Tibial artery (tissue), 4 donors: ENCODE measurements at regions not wholly inside any gene's neighbourhood (a gene's known extent, or its start where the extent isn't known, plus 50 kb on each side); places are given as distances from the start of the nearest gene placed in this dataset.

Experiments used
- DNase-seq, 2 donors: peaks; one replicate each; pipeline ENCODE4 v3.0.0-alpha.2; 2019
- H3K27ac ChIP-seq, 2 donors: fragments of 200-600 bp; sonication (generic) in 1 of 2; 1 replicate in 1 of 2; 2 replicates in 1 of 2; pipeline ENCODE4 v1.5.1; 2018 to 2019; ENCODE audit warnings: mild to moderate bottlenecking in 1 of 2
- H3K27me3 ChIP-seq, 2 donors: fragments of 200-600 bp; sonication (generic) in 1 of 2; one replicate each; pipeline versions ENCODE4 v1.5.1 to v1.6.0; 2016 to 2019
- H3K36me3 ChIP-seq, 3 donors: fragments of 200-600 bp; sonication (generic) in 2 of 3; one replicate each; pipeline ENCODE4 v1.5.1; 2016 to 2019; ENCODE audit warnings: mild to moderate bottlenecking in 2 of 3
- H3K4me1 ChIP-seq, 4 donors: fragments of 200-600 bp; sonication (generic) in 2 of 4; 1 replicate in 3 of 4; 2 replicates in 1 of 4; pipeline ENCODE4 v1.5.1; 2016 to 2019
- H3K4me3 ChIP-seq, 2 donors: fragments of 200-600 bp; sonication (generic) in 1 of 2; 1 replicate in 1 of 2; 2 replicates in 1 of 2; pipeline ENCODE4 v1.5.1; 2018 to 2019; ENCODE audit warnings: mild to moderate bottlenecking in 2 of 2
- H3K9me3 ChIP-seq, 3 donors: fragments of 200-600 bp; sonication (generic) in 1 of 3; one replicate each; pipeline ENCODE4 v1.5.1; 2016 to 2019
- intact Hi-C: fragments of 100-400 bp; cut with DNase I; formaldehyde crosslinking; loops from one replicate; pipeline ENCODE4 v1.15.0; 2023; ENCODE audit warnings: low total_unique reads
- TF ChIP-seq, protein P1 (sequence below), 2 experiments: fragments of 200-600 bp in 1 of 2; fragments of 450-650 bp in 1 of 2; IDR thresholded peaks; one replicate each; pipeline ENCODE4 v1.5.1; 2017 to 2019; ENCODE audit warnings: antibody characterized with exemption in 2 of 2, mild to moderate bottlenecking in 1 of 2, moderate library complexity in 1 of 2

DNA sequence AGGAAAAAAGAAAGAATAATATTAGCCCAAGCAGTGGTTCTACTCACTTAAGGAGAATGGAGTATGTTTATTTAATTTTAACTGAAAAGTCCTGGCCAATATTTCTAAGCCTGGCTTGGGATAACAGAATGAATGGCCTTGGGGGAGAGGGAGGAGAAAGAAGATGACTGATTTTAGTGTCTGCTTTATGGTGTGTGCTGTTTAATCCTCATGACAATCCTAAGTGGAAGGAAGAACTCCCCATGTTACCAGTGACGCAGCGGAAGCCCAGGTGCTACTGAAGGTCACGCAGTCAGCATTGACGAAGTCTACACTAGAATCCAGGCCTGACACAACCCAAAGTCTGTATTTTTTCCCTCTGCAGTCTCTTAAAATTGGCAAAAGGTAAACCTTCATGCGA, 50.5 kb downstream of the PALM2AKAP2 start:
- Histone ChIP-seq H3K36me3 (peaks cover 0 to 4% (median 0%) of the 10 kb centered on the region in 3 donors), H3K9me3 (no peaks in the 10 kb centered on the region), H3K27me3 (no peaks in the 10 kb centered on the region), H3K4me1 (peaks cover 0 to 22% (median 1%) of the 10 kb centered on the region in 4 donors), H3K4me3 (no peak overlapping the region), H3K27ac (no peak overlapping the region)
- no peak for DNase-seq
- intact Hi-C loops, result no loop called here
- TF ChIP-seq, protein P1, sequence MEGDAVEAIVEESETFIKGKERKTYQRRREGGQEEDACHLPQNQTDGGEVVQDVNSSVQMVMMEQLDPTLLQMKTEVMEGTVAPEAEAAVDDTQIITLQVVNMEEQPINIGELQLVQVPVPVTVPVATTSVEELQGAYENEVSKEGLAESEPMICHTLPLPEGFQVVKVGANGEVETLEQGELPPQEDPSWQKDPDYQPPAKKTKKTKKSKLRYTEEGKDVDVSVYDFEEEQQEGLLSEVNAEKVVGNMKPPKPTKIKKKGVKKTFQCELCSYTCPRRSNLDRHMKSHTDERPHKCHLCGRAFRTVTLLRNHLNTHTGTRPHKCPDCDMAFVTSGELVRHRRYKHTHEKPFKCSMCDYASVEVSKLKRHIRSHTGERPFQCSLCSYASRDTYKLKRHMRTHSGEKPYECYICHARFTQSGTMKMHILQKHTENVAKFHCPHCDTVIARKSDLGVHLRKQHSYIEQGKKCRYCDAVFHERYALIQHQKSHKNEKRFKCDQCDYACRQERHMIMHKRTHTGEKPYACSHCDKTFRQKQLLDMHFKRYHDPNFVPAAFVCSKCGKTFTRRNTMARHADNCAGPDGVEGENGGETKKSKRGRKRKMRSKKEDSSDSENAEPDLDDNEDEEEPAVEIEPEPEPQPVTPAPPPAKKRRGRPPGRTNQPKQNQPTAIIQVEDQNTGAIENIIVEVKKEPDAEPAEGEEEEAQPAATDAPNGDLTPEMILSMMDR (IDR thresholded peaks at IDR 0.05), result no peak

DNA sequence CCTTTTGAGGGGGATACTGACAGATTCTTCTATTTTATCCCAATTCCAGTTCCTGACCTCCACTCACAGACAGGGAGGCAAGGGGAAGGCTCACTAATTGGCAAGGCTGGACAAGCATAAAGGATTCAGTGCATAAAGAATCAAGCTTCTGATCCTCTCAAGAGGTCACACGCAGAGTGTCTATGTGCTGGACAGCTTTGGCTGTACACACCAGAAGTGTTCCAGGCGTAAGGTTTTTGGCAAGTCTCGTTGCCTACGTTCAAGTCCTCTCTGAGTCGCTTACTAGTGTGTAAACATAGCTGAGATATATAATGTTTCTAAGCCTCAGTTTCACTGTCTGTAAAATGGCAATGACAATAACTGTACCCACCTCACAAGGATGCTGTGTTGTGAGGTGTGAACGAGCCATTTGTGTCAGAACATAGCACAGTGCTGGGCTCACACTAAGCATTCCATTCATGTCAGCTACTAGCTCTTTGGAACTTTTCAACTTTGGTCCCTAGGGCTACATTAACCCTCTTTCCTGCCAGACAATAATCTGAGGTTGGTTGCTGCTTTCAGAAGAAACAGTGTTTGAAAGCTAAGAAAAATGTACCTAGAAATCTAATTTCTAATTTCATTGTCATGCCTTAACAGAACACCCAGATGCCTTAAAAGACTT, 52.1 kb downstream of the PALM2AKAP2 start:
- no peak overlapping the region for H3K27ac ChIP-seq
- peaks cover 0 to 22% (median 1%) of the 10 kb centered on the region in 4 donors for H3K4me1 ChIP-seq
- peaks cover 0 to 6% (median 0%) of the 10 kb centered on the region in 3 donors for H3K36me3 ChIP-seq
- H3K27me3 ChIP-seq, result no peaks in the 10 kb centered on the region
- DNase-seq, result no peak
- TF ChIP-seq, protein P1 (IDR thresholded peaks at IDR 0.05), result no peak
- H3K4me3 ChIP-seq, result no peak overlapping the region
- no peaks in the 10 kb centered on the region for H3K9me3 ChIP-seq
- intact Hi-C loops, result no loop called here

DNA sequence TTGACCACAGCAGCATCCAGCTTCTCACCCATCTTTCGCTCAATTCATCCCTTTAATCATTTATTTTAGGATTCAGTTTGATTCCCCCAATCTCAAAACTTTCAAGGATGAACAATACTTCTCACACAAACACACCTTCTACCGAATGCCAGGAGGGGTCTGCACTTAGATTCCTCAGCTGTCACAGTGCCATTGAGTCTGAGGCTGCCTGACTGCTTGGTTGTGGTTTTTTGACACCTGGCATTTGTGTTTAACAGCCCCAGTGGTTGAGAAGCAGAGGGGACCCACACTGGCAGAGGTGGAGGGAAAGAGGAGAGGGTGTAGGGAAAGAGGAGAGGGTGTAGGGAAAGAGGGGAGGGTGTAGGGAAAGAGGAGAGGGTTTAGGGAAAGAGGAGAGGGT, 54.9 kb downstream of the PALM2AKAP2 start:
- Histone ChIP-seq H3K27ac (no peak overlapping the region), H3K27me3 (no peaks in the 10 kb centered on the region), H3K9me3 (no peaks in the 10 kb centered on the region), H3K4me3 (no peak overlapping the region), H3K4me1 (peaks cover 0 to 22% (median 1%) of the 10 kb centered on the region in 4 donors), H3K36me3 (peaks cover 0 to 6% (median 0%) of the 10 kb centered on the region in 3 donors)
- no peak for DNase-seq
- TF ChIP-seq, protein P1 (IDR thresholded peaks at IDR 0.05), result no peak
- intact Hi-C loops, result no loop called here

DNA sequence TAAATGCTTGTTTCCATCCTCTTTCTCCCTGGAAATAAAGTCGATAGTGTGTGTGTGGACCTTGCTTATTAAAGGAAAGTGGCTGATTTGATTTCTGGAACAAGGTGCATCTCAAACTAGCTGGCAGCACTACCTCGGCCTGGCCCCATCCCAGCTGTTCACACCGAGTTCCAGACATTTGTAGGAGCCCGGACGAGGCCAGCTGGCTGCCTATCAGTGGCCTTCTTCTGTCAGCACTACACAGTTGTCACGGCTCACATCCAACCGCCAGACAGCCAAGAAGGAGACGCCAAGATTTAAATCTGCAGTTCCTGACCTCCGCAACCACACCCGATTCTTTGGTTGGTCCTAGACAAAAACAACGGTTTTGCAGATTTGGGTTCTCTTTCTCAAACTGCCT, 63.6 kb downstream of the PALM2AKAP2 start:
- Histone ChIP-seq H3K4me3 (no peak overlapping the region), H3K9me3 (no peaks in the 10 kb centered on the region), H3K36me3 (no peaks in the 10 kb centered on the region), H3K27ac (no peak overlapping the region), H3K27me3 (no peaks in the 10 kb centered on the region), H3K4me1 (peaks cover 0 to 12% (median 7%) of the 10 kb centered on the region in 4 donors)
- DNase-seq, result peak in 1 of 2 donors; percentile 26
- TF ChIP-seq, protein P1 (IDR thresholded peaks at IDR 0.05), result no peak
- intact Hi-C loops, result no loop called here

DNA sequence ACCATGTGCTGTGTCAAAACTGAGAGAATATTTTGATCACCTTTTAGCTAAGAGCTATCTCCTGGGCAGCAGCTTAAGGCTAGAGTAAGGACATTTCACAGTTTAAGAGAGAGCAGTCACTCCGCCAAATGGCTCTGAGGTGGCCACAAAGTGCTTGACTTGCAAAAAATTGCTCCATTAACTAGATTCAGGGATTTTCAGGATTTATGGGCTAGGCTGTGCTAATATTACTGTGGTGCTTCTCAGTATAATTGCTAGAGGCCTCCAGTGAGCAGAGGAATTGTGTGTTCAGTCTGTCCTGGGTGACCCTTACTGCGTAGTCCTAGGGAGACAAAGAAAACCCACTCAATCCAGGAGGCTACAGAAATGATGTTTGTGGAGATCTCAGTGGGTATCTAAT, 65.2 kb downstream of the PALM2AKAP2 start:
- intact Hi-C loops, result no loop called here
- DNase-seq, result no peak
- H3K4me1 ChIP-seq, result peaks cover 0 to 12% (median 7%) of the 10 kb centered on the region in 4 donors
- H3K4me3 ChIP-seq, result no peak overlapping the region
- no peak overlapping the region for H3K27ac ChIP-seq
- H3K9me3 ChIP-seq, result no peaks in the 10 kb centered on the region
- H3K27me3 ChIP-seq, result no peaks in the 10 kb centered on the region
- TF ChIP-seq, protein P1 (IDR thresholded peaks at IDR 0.05), result no peak
- H3K36me3 ChIP-seq, result no peaks in the 10 kb centered on the region
